ENCODE measurements at regions not wholly inside any gene's neighbourhood (a gene's known extent, or its start where the extent isn't known, plus 50 kb on each side); places are given as distances from the start of the nearest gene placed in this dataset.

DNA sequence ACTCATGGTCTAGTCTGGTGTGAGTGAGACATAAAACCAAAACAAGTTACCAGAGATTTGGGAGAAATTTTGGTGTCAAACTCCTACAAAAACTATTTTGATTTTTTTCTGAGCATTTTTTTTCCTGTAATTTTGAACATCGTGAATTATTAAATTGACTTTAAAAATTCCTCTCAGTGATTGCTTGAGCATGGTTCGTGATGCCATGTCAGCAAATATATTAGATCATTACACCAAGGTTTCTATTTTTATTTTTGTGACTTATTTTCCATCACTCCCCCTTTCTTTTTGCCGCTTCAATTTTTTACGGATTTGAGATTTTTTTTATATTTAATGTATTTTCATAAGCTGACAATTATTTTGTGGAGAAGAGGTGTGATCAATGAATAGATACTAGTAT is 613.9 kb upstream of the LRATD1 start:
- TF ChIP-seq CTCF (IDR thresholded peaks at IDR 0.05) = no peak
- TF ChIP-seq EZH2 (IDR thresholded peaks at IDR 0.05; ENCODE audit: borderline replicate concordance, insufficient read depth, low read depth, low read length, poor library complexity, severe bottlenecking) = no peak

All from B cell (primary cell).